NK-92 (cell line): ENCODE measurements at regions not wholly inside any gene's neighbourhood (a gene's known extent, or its start where the extent isn't known, plus 50 kb on each side); places are given as distances from the start of the nearest gene placed in this dataset.
"Not testable (repeated sequence)": the region's sequence is repeated elsewhere in the genome, so short reads cannot be mapped to it uniquely, and the experiment has no call there.

Source experiments
- DNase-seq: peaks from one replicate; lab custom pipeline; 2025; ENCODE audit not compliant: unreplicated experiment; lab: John Stamatoyannopoulos, UW

DNA sequence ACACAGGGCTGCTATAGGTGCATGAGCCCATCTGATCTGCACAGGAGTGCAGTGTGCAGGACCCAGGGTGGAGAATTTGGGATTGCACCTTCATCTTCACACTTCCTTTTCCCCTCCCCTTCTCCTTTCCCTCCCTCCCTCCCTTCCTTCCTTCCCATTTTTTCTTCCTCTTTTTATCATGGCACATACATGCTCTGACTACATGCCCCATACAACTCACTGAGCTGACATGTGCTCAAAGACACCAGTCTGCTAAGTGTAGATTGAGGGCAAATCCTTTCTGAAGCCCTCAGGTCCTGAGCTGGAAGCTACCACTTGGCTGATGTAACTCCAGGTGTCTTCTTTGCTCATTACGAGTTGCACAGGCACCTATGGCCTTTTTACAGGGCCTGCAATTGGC lies 365.3 kb upstream of the ZNF32 start:
- DNase-seq = no peak

DNA sequence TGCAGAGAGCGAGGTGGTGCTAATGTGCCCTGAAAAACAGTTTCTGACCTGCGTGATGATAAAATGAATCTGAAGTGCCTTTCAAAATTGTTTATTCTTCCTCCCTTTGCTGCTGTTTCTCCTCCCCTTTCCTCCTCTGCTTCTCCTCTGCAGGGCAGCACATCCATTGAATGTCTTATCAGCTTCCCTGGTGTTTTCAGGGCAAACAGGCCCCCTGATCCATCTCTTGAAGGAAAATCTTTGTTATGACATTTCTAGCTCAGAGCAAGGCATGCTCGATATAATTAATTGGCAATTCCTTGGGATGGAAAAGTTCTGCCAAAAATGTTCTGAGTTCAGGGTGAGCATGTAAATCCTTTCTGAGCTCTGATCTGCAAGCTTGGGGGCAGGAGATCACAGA lies 364.2 kb upstream of the ZNF32 start:
- no peak for DNase-seq

DNA sequence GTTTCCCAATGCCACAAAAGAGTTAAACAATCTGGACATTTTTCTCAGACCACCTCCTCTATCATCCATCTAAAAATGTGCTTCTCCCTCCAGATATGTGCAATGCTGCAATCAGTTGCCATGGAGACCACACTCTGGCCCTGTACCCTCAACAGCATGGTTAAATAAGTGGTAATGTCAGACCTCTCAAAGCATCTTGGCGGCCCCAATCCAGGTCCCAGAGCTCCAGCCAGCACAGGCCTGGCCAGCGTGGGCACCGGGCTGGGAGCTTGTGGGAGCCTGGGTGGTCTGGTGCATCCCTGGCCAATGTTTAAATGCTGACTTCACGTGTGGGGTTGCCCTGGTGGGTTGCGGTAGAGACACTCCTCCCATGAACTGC lies 362.9 kb upstream of the ZNF32 start:
- no peak for DNase-seq

DNA sequence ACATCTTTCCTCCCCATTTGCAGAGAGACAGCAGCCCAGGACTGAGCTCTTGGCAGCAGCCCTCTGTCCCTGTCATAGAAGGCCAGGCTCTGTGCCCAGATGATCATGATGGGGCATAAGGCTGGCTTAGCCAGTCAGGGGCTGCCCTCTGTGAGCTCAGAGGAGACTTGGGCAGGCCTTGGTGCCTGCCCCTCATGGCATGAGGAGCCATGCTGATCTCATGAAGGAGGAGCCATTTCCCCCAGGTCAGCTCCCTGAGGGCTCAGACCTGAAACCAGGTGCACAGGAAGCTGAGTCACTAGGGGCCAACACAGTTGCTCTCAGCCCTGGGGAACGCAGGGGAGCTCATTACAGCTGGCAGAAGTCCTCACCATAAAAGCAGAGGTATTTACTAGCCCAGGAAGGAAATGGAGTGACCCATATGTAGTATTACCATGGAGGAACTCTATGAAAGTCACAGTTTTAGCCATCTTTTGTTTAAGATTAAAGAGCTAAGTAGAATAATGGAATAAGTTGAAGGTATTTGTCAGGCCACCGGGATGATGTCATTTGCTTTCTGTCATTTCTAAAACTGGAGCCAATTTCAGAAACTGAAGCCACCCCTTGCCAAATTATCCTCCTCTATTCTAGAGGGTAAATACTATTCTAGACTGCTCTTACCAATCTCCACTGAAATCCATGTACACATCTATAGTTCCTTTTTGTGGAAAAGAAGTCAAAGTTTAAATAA lies 362.4 kb upstream of the ZNF32 start:
- no peak for DNase-seq

DNA sequence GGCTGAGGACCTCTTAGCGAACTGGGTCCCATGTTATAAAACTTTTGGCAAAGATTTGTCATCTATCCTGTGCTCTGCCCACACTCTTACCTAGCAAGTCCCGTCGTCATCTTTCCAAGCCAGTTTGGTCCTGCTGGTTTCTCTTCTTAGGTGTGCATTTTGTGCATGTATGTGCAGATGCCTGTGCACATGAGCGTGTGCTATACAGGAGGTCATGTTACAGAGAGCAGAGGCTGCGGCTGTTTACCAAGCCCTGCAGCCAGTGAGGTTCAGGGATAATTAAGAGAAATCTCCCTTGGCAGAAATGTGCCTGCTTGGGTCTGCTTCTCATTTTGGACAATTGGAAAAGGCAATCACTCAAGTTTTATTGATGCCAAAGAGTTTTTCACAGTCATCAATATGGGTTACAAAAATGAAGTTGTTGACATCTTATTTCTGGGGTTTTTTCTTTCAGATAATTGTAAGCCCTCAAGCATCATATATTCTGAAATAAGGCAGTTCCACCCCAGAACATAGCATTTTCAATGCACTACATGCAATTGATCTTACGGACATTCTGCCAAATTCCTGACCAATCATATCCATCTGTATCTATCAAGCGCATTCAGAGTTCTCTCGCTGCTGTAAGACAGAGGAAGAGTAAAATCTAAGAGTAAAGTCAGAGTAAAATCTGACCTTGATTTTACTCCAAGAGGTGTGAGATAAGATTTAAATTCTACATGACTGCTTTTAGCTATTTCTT lies 361.4 kb upstream of the ZNF32 start:
- DNase-seq = no peak

DNA sequence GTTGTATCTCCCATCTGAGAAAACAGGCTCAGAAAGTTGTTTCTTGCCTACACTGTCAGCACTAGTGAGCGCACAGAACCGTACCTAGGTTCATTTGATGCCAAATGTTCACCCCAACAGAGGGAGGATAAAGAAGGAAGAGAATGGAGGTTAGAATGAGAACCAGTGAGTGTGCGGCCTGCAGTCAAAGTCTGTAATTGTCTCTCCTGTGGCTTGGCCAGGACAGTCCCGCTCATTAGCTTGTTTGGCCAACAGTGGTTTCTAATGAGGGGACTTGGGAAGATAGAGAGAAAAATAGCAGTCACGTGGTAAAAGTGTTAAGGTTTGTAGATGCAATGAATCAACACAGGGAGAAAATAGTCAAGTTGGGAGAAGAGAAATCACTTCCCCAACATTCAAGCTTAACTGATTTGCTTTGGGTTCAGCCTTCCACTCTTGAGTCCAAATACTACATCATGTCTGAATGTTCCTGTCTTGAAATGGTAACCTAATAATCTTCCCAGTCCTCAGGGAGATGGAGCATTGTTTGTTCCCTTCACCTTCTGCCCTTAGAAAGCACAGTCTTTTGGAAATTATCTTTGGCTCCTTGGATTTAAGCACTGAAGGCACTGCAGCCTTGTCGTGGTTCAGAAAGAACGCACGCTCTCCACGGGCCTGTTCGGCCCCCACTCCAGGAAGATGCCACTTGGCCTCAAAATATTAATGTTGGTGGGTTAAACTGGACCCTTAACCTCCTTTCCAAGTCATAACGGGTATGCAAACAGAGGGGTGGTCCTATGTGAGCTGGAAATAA lies 360.4 kb upstream of the ZNF32 start:
- no peak for DNase-seq

DNA sequence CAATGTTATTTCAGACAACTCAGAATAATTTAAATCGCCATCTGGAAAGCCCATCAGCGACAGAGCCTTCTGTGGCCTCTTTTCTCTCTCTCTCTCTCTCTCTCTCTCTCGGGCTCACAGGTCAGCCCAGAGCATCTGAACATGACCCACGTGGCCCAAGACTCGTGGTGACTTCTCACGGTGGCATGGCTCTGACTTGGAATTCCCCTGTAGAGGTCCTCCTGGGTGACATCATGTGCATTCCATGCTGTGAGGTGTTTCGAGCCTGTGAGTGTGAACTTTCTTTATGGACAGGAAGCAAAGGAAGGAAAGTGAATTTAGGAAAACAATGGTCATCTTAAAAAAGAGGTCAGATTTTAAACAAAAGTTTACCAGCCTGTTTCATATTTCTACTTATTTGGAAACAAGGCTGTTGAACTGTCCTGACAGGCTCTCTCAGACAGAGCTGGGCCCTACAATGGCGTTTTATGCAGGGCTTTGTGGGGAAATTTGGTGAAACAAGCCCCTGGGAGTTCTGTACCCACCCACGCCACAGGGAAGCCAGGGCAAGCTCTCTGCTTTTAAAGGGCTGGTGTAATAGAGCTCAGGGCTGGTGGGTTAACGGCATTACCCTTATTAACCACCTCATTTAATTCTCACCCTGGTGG lies 359.7 kb upstream of the ZNF32 start:
- no peak for DNase-seq

DNA sequence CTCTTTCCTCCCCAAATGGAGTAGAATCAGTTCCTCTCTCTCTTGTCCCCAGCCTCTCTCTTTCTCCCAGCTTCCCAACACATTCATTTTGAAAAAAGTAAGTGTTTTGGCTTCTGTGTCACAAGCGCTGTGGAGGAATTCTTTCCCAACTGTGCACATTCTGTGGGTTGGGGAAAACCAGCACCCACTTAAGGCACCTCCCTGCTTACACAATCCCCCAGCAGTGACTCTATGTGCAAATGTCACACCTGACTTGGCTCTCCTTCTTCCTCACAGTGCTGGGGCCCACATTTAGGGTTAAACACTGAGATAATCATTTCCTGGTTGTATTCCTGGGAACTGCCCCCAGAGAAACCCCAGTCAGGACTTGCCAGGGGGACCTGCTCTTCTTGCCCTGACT lies 358.1 kb upstream of the ZNF32 start:
- DNase-seq = no peak

DNA sequence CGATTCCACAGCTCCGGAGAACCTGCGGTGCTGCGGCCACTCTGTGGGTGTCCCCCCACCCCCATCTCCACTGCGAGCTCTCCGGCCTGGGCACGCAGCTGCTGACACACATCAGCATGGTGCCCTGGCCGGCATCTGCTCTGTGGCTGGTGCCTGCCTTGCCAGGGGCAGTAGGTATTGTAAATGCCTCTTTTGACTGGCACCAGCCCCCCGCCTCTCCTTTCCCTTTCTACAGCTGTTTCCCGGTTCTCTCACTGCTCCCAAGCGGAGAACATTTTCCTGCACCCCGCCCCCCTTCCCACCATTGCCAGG lies 357.1 kb upstream of the ZNF32 start:
- DNase-seq = no peak

DNA sequence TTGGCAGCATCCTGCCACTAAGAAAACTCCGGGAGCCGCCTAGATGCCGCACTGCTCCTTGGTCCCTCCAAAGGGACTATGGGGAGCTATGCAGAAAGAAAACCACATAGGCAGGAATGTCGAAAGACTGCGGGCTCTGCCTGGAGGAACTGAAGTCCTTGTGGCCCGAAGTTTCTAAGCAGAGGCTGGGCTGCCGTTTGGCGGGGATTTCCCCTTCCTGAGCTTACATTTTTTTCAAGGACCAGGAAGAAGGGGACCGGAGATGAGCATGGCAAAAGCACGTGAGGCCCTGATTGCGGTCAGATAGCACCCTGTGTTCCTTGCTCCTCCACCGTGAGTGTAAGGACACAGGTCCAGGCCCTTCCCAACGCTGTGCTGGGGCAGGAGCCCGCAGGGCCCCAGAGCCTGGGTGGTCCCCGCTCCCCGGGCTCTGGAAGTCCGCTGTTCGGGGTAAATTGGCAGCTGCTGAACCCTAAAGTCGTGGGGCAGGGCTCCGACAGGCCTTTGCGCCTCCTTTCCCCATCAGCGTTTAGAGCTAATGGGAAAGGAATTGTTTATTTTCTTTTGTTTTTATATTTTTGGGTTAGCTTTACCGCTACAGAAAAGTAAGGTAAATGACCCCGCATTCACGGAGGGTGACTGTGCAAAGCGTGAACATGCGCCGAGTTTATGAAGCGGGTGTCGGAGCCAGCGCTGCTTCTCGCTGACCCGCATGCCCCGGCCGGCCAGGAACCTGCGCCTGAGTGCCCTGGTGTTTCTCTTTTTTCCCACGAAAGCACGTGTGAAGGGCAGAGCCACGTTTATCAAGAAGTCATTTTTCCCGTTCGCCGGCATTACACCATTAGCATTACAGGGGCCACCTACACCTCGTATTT lies 356.5 kb upstream of the ZNF32 start:
- DNase-seq = no peak

DNA sequence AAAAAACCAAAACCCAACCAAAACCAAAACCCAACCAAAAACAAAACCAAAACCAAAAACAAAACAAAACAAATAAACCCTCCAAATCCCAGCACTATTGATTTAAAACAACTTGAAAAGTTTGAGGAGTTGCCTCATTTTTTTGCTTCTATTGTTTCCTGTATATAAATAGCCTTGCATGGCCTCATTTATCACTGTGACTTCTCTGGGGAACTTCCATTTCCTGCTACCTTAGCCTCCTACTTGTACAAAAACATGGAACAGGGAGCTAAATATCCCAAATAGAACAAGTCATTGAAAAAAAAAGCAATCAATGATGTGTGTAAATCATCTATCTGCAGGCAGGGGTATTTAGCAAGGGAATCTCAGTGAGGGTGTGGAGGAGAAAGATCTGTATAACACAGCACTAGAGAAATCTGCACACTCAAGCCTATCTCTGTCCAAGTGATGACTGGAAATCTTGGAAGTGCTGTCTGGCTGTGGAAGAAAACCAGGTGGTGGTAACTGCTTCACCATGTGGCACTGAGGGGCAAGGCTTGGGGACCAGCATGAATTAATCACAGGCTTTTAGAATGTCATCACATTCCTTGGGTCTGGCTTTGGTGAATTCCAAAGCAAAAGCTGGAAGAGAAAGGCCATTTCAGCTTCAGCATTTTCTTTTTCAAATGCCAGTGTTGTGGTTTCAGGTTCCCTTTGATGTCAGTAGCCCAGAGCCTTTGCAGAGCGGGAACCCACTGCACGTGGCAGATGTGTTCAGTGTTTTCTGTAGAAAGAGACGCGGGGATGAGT lies 349.5 kb upstream of the ZNF32 start:
- DNase-seq = no peak

DNA sequence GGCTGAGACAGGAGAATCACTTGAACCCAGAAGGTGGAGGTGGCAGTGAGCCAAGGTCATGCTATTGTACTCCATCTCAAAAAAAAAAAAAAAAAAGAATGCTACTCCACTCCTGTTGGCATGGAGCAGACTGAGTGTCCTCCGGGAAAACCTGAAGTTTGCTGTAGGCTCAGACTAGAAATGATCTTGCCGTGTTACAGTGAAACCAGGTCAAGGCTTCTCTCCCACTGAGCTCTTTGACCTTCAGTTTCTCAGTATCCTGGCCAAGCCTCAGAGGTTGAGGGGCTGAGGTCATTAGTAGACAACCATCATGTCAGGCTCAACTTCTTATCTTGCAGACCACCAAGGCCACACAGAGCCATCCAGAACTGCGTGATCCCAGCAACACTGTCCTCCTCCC lies 348.6 kb upstream of the ZNF32 start:
- no peak for DNase-seq

DNA sequence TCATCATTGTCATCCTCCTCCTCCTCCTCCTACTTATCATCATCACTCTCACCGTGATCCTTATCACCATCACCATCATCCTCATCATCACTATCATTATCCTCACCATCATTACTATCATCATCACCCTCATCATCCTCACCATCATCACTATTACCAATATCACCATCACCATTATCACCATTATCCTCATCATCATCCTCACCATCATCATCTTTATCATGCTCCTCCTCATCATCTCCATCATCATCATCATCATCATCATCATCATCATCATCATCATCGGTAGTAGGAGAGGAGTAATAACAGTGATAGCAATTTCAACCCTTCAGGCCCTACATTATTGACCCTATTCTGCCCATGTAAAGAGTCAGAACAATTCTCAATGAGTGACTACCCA lies 345.9 kb upstream of the ZNF32 start:
- no peak for DNase-seq

DNA sequence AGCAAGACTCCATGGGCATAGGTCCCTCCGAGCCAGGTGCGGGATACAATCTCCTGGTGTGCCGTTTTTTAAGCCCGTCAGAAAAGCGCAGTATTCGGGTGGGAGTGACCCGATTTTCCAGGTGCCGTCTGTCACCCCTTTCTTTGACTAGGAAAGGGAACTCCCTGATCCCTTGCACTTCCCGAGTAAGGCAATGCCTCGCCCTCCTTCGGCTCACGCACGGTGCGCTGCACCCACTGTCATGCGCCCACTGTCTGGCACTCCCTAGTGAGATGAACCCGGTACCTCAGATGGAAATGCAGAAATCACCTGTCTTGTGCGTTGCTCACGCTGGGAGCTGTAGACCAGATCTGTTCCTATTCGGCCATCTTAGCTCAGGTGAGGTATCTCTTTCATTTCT lies 344.1 kb upstream of the ZNF32 start:
- DNase-seq = not testable (repeated sequence)

DNA sequence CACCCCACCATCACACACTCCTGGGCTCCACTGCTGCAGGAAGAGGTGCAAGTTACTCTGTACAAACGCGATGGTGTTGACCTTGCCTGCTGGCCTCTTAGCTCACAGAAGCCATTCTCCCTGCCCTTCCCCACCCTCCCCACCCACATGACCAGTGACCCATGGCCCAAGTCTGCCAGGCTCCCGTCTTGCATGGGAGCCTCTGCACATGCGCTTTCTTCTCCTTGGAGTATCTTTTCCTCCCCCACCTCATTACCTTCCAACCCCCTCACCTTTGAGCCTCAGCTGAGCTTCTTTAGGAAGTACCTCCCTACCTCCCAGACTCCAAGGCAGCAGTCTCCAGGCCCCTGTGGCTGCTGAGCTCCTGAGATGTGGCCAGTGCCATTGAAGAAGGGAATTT lies 337.7 kb upstream of the ZNF32 start:
- no peak for DNase-seq

DNA sequence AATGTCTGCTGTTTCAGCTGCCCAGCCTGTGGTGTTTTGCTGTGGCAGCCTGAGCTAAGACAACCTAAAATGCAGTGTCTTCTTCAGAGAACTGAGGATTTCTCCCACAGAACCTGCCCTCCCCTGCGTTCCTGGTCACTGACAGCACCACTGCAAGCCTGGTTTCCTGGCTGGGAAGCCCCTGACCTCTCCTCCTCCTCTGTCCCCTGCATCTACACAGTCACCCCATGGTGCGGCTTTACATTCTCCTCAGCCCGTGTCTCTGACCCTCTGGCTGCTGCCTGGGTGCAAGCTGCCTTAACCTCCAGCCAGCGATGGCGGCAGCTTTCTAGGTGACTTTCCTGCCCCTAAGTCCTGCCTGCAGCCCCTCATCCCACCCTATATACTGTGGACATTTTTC lies 337.3 kb upstream of the ZNF32 start:
- DNase-seq = no peak

DNA sequence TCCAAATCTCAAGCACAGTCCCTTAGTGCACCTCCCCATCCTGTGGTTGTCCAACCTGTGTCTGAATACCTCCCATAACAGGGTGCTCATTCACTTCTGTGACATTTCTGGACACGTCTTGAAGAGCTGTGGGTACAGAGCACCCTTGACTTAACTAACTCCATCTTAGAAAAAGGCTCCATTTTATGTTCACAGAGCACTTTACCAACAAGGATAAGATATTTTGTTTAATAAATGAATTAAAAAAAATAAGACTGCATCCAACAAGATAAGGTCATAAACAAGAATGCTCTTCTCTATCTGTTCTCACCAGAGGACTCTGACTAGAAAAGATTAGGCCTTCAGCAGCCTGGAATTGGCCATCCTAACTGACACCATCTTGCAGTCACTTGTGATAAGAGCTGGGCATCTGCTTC lies 335.2 kb upstream of the ZNF32 start:
- DNase-seq = no peak

DNA sequence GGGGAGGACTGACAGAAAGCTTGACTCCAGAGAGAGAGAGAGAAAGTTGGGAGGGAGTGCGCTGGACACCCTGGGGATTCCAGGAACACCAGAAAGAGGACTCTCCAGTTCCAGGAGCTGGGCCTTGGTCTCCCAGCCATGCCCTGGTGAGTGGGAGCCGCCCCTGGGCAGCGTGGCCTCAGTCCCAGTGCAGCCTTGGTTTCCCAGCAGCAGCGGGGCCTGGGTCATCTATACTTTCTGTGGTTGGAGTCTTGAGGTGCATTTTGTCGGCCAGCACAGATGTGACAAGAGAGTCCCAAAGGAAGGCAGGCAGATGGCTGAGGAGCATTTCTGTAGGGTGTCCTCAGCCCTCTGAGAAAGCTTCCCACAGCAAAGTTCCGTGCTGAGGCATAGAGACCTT lies 334.7 kb upstream of the ZNF32 start:
- no peak for DNase-seq

DNA sequence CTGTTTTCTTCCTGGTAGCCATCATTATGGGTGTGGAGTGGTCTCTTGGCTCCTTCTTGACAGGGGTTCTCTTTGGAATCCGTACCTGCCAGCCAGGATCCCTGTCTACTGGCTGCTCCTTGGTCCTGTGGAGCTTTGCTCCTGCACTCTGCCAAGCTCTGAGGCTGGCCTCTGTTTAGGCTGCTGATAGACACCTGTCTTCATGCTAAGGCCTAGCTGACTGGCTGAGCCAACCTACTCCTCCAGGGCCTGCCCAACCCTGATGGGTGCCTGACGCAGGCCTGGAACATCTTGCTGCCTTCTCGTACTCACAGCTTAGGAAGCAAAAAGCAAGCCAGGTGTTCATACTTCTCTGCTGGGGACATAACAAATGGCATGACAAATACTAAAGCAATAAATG lies 333.6 kb upstream of the ZNF32 start:
- DNase-seq = no peak

DNA sequence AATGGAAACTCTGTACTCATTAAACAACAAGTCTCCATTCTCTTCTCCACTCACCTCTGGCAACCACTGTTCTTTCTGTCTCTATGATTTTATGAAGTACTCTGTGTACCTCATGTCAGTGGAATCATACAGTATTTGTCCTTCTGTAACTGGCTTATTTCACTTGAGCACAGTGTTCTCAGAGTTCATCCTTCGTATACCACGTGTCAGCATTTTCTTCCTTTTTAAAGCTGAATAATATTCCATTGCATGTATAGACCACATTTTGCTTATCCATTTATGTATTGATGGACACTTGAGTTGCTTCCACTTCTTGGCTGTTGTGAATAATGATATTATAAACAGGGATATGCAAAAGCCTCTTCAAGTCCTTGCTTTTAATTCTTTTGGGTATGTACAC lies 333.0 kb upstream of the ZNF32 start:
- DNase-seq = no peak
